ENCODE measurements at regions not wholly inside any gene's neighbourhood (a gene's known extent, or its start where the extent isn't known, plus 50 kb on each side); places are given as distances from the start of the nearest gene placed in this dataset.
A peak's percentile ranks its signal among the peaks of the same experiment; 100 is the strongest.

GRCh38 chr4:114527637-114528036 is 71.0 kb upstream of the UGT8 start:
- ATAC-seq (no peak), DNase-seq (no peak)
- ChIA-PET CTCF (no interaction called here), POLR2A (no interaction called here)
- no peaks in the 10 kb centered on the region for H3K9me3 Mint-ChIP-seq (ENCODE audit: low read depth)
- H3K27ac Mint-ChIP-seq, result no peak overlapping the region
- no peaks in the 10 kb centered on the region for H3K36me3 Mint-ChIP-seq (ENCODE audit: low read depth)
- intact Hi-C loops (cut with DNase I, micrococcal nuclease), result no loop called here
- H3K4me1 Mint-ChIP-seq, result no peaks in the 10 kb centered on the region
- H3K27me3 Mint-ChIP-seq, result peaks cover 6% of the 10 kb centered on the region
- no peak overlapping the region for H3K4me3 Mint-ChIP-seq

DNA sequence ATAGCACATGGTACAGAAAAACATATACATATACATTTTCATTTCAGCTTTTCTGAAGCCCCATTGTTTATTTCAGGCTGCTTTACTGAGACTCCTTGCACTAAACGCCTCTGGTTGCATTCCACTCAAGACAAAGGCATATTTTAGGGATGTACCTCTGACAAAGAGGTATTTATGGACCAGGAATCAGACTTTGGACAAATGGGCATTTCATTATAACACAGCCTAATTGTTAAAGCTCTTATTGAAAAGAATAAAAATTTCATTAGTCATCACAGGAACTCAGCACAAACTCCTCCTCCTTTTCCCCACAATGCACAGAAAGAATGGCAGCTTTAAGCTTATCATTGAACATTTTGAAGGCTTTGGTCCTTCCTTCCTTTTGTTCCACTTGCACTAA is 62.9 kb upstream of the UGT8 start:
- CTCF ChIA-PET, result no interaction called here
- no peak for ATAC-seq
- intact Hi-C loops (cut with DNase I, micrococcal nuclease), result no loop called here
- H3K4me3 Mint-ChIP-seq, result no peak overlapping the region
- DNase-seq, result no peak
- POLR2A ChIA-PET, result no interaction called here
- H3K27ac Mint-ChIP-seq, result no peak overlapping the region
- H3K36me3 Mint-ChIP-seq (ENCODE audit: low read depth), result no peaks in the 10 kb centered on the region
- H3K27me3 Mint-ChIP-seq, result no peaks in the 10 kb centered on the region
- peaks cover 2% of the 10 kb centered on the region for H3K9me3 Mint-ChIP-seq (ENCODE audit: low read depth)
- H3K4me1 Mint-ChIP-seq, result no peaks in the 10 kb centered on the region

- CTCF ChIA-PET, result no interaction called here
- DNase-seq (no peak), ATAC-seq (no peak)
- intact Hi-C loops (cut with DNase I, micrococcal nuclease), result no loop called here
- Mint-ChIP-seq H3K4me1 (no peaks in the 10 kb centered on the region), H3K36me3 (ENCODE audit: low read depth) (no peaks in the 10 kb centered on the region), H3K27ac (no peak overlapping the region), H3K9me3 (ENCODE audit: low read depth) (peaks cover 2% of the 10 kb centered on the region), H3K4me3 (no peak overlapping the region), H3K27me3 (no peaks in the 10 kb centered on the region)
- POLR2A ChIA-PET, result no interaction called here
Measured at GRCh38 chr4:114537352-114537751, 61.3 kb upstream of the UGT8 start.

- peaks cover 2% of the 10 kb centered on the region for H3K9me3 Mint-ChIP-seq (ENCODE audit: low read depth)
- H3K27ac Mint-ChIP-seq, result no peak overlapping the region
- ATAC-seq, result peak; percentile 9
- DNase-seq, result no peak
- H3K36me3 Mint-ChIP-seq (ENCODE audit: low read depth), result no peaks in the 10 kb centered on the region
- H3K4me3 Mint-ChIP-seq, result no peak overlapping the region
- H3K4me1 Mint-ChIP-seq, result no peaks in the 10 kb centered on the region
- POLR2A ChIA-PET, result no interaction called here
- intact Hi-C loops (cut with DNase I, micrococcal nuclease), result no loop called here
- CTCF ChIA-PET, result no interaction called here
- no peaks in the 10 kb centered on the region for H3K27me3 Mint-ChIP-seq
Measured at GRCh38 chr4:114538012-114538617, 60.5 kb upstream of the UGT8 start.

DNA sequence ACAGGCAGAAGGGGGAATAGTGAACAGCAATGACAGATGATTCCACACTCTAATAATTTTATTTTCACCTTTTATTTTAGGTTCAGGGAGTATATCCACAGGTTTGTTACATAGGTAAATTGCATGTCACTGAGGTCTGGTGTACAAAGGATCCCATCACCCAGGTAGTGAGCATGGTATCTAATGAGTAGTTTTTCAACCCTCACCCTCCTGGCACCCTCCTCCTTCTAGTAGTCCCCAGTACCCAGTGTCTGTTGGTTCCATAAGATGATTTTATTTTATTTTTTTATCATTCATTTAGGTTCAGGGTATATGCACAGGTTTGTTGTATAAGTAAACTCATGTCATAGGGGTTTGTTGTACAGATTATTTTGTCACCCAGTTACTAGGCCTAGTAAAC is 58.6 kb upstream of the UGT8 start:
- no peak for DNase-seq
- intact Hi-C loops (cut with DNase I, micrococcal nuclease), result no loop called here
- ATAC-seq, result no peak
- CTCF ChIA-PET, result no interaction called here
- Mint-ChIP-seq H3K4me3 (no peak overlapping the region), H3K27ac (no peak overlapping the region), H3K36me3 (ENCODE audit: low read depth) (no peaks in the 10 kb centered on the region), H3K27me3 (no peaks in the 10 kb centered on the region), H3K9me3 (ENCODE audit: low read depth) (peaks cover 2% of the 10 kb centered on the region), H3K4me1 (no peaks in the 10 kb centered on the region)
- POLR2A ChIA-PET, result no interaction called here

DNA sequence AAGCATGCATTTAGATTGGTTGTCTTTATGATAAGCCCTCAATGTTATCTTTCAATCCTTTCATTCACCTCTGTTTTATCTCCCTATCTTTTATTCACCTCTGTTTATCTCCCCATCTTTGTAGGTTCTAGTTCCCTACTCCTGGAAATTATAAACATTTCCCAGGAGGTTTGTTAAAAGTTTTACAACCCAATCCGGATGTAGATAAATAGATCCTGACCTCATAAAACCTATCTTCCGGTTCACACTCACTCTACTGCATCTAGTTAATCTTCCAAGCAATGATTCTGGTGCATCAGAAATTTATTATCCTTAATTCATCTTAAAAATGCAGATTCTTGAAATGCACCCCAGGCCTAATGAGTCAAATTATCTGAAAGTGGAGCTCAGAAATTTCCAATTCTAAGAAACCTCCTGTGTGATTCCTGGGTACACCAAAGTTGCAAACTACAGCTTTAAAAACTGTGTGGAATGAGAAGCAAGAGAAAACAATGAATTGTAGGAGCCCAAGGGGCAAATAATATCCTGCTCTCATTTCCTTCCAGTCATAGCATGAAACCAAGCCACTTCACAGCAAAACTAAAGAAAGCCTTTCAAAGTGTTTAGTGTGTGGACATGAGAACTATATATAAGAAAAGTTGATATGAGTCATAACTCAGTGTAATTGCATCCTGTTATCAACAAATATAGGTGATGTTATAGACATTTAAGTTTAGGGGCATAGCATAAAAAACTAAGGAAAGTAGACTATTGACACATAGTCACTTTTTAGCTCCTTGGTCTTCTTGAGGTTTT is 51.1 kb upstream of the UGT8 start:
- Mint-ChIP-seq H3K36me3 (ENCODE audit: low read depth) (no peaks in the 10 kb centered on the region), H3K4me1 (no peaks in the 10 kb centered on the region), H3K27me3 (peaks cover 2% of the 10 kb centered on the region), H3K9me3 (ENCODE audit: low read depth) (peaks cover 4% of the 10 kb centered on the region), H3K4me3 (no peak overlapping the region), H3K27ac (no peak overlapping the region)
- ChIA-PET POLR2A (no interaction called here), CTCF (no interaction called here)
- intact Hi-C loops (cut with DNase I, micrococcal nuclease), result no loop called here
- DNase-seq (no peak), ATAC-seq (no peak)

Measured in activated CD4-positive, alpha-beta T cell treated with anti-CD3 and anti-CD28 coated beads for 36 hours (primary cell).